ENCODE measurements at regions not wholly inside any gene's neighbourhood (a gene's known extent, or its start where the extent isn't known, plus 50 kb on each side); places are given as distances from the start of the nearest gene placed in this dataset.

DNA sequence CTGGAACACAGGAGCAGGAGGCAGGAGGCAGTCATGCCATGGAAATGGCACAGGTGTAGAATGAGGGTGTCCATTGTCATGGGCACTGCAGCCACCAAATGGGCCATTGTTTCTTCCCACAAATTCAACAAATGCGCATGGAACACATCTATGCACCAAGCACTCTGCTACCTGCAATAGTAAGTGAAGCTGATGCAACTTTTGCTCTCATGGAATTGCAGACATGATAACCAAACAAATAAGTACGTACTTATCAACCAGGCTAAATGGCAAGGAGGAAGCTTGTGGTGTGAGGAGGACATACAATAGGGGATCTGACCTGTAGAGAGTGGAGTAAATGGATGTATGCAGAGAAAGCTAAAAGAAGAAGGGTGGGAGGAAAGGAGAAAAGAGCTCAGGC lies 116.8 kb downstream of the TRIM36 start:
- TF ChIP-seq, protein P1, sequence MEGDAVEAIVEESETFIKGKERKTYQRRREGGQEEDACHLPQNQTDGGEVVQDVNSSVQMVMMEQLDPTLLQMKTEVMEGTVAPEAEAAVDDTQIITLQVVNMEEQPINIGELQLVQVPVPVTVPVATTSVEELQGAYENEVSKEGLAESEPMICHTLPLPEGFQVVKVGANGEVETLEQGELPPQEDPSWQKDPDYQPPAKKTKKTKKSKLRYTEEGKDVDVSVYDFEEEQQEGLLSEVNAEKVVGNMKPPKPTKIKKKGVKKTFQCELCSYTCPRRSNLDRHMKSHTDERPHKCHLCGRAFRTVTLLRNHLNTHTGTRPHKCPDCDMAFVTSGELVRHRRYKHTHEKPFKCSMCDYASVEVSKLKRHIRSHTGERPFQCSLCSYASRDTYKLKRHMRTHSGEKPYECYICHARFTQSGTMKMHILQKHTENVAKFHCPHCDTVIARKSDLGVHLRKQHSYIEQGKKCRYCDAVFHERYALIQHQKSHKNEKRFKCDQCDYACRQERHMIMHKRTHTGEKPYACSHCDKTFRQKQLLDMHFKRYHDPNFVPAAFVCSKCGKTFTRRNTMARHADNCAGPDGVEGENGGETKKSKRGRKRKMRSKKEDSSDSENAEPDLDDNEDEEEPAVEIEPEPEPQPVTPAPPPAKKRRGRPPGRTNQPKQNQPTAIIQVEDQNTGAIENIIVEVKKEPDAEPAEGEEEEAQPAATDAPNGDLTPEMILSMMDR (IDR thresholded peaks at IDR 0.05; ENCODE audit: extremely low read depth, insufficient read depth, missing control alignments), result no peak
- DNase-seq (ENCODE audit: low spot score), result no peak
- in situ Hi-C loops (cut with MboI; ENCODE audit: low pct_unique_long_range_greater_than_20kb, low sequenced_read_pairs, unreplicated experiment), result no loop called here

DNA sequence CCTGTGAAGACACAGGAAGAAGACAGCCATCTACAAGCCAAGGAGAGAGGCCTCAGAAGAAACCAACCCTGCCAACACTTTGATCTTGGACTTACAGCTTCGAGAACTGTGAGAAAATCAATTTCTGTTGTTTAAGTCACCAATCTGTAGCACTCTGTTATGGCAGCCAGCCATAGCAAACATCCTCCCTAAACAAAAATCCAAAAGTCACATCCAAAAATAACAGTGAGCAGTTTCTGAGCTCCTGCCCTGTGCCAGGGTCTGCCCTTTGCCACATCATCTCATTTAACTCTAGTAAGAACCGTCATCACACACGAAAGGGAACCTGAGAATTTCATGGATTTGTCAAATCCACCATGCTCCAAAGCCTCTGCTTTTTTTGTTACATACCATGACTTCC lies 118.8 kb downstream of the TRIM36 start:
- TF ChIP-seq, protein P1 (IDR thresholded peaks at IDR 0.05; ENCODE audit: extremely low read depth, insufficient read depth, missing control alignments), result no peak
- in situ Hi-C loops (cut with MboI; ENCODE audit: low pct_unique_long_range_greater_than_20kb, low sequenced_read_pairs, unreplicated experiment), result no loop called here
- DNase-seq (ENCODE audit: low spot score), result no peak

DNA sequence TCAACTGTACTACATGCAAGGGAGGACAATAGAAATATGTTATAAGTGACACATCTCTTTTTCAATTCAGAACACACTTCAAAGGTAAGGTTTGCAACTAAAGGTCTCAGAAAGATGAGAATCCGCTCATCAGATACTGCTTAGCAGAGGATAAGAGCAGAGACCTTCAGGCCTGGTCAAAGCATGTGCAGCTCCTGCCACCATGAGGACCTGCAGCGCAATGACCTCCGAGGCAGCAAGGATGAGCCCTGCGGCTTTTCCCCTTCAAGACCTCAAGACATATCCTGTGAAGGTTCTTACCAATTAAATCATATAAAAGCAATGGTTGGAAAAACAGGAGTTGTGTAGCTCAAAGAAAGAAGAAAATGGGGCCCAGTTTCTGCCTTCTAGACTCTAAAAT lies 135.8 kb downstream of the TRIM36 start:
- TF ChIP-seq, protein P1 (IDR thresholded peaks at IDR 0.05; ENCODE audit: extremely low read depth, insufficient read depth, missing control alignments), result peak; percentile 37
- DNase-seq (ENCODE audit: low spot score), result peak; percentile 9
- in situ Hi-C loops (cut with MboI; ENCODE audit: low pct_unique_long_range_greater_than_20kb, low sequenced_read_pairs, unreplicated experiment), result no loop called here

DNA sequence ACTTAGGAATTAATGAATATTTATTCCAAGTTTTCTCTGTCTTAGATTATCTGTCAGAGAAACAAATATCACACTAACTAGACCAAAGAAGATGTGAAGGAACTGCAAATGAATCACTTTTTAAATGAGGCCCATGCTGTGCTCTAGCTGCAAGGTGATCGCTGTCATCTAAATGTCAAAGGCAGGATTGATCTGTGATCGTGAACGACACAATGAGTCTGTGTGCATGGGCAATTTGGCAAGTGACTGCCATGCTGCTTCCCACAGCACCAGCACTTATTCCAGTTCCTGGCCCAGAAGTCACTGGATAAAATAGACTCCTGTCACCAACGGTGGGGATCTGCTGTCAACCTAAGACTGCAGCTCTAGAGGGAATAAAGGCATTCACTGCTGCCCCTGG lies 141.2 kb downstream of the TRIM36 start:
- TF ChIP-seq, protein P1 (IDR thresholded peaks at IDR 0.05; ENCODE audit: extremely low read depth, insufficient read depth, missing control alignments), result no peak
- DNase-seq (ENCODE audit: low spot score), result no peak
- in situ Hi-C loops (cut with MboI; ENCODE audit: low pct_unique_long_range_greater_than_20kb, low sequenced_read_pairs, unreplicated experiment), result no loop called here

DNA sequence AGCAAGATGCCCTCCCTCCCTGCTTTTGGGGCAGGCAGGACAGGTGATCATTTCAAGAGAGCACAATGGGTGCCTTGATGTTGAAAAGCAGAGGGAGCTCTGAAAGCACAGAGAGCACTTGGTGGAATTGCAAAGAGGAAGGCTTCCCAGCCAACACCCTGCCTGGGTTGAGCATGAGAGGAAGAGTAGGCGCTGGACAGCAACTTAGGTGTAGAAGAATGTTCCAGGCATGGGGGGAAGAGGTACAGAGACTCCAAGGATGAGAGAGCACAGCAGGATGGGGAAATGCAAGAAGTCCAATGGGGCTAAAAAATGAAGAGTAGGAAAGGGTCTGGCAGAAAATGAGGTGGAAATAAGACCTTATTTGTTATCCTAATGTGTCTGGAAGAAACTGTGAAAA lies 144.8 kb downstream of the TRIM36 start:
- no peak for DNase-seq (ENCODE audit: low spot score)
- TF ChIP-seq, protein P1 (IDR thresholded peaks at IDR 0.05; ENCODE audit: extremely low read depth, insufficient read depth, missing control alignments), result no peak
- in situ Hi-C loops (cut with MboI; ENCODE audit: low pct_unique_long_range_greater_than_20kb, low sequenced_read_pairs, unreplicated experiment), result no loop called here

DNA sequence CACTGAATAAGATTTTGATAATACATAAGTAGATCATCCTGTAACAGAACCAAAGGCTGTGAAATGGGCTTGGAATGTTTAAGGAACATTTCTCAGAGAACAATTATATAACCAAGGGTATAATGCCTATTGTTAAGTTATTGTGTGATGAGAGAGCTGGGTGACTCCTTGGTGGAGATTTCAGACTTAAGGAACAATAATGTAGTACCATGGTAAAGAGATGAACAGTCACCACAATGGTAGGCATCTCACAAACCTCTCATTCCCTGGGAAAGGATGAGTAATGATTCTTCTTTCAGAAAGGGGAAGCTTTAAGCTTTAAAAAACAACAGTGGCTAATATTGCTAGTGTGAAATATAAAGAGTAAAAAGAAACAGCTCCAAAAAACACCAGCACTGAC lies 147.4 kb downstream of the TRIM36 start:
- TF ChIP-seq, protein P1 (IDR thresholded peaks at IDR 0.05; ENCODE audit: extremely low read depth, insufficient read depth, missing control alignments), result no peak
- in situ Hi-C loops (cut with MboI; ENCODE audit: low pct_unique_long_range_greater_than_20kb, low sequenced_read_pairs, unreplicated experiment), result no loop called here
- no peak for DNase-seq (ENCODE audit: low spot score)

DNA sequence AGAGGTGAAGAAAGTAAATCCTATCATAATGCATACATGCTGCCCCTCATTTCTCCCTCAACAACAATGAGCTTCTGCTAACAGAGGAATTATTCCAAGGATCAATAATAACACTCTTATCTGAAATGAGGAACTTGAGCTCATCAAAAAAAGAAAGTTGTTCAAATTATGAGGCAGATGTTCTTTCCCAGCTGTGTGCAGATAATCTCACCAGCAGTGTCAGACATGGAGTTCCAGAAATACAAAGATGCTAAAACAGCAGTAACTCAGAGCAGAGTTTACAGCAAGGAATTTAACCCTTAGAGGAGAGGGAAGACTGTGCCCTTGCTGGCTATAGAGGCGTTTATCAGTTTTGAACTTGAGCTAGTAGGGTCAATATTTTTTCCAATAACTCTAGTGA lies 153.1 kb downstream of the TRIM36 start:
- no peak for DNase-seq (ENCODE audit: low spot score)
- TF ChIP-seq, protein P1 (IDR thresholded peaks at IDR 0.05; ENCODE audit: extremely low read depth, insufficient read depth, missing control alignments), result no peak
- in situ Hi-C loops (cut with MboI; ENCODE audit: low pct_unique_long_range_greater_than_20kb, low sequenced_read_pairs, unreplicated experiment), result no loop called here
